ENCODE measurements at regions not wholly inside any gene's neighbourhood (a gene's known extent, or its start where the extent isn't known, plus 50 kb on each side); places are given as distances from the start of the nearest gene placed in this dataset.

DNA sequence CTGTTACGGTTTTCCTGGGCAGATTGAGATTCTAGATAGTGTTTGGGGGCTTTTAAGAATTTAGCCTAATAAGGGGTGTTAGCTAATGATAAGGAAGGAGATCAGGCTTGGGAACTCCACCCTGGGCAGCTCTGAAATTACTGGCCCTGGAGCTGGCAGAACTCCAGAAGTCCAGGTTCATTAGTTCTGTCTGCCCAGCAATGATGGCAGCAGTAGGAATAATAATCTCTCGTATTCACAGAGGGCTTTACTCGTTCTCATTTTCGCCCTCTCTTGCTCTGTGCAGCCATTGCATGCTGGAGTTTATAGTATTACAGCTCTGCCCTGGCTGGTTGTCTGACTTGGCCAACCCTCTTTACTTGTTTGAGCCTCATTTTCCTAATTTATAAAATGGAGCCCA lies 216.0 kb downstream of the HAPSTR1 start (continued):
- TF ChIP-seq ZNF10 (tag by site-specific recombination; IDR thresholded peaks at IDR 0.05) = no peak
- TF ChIP-seq, protein P1, sequence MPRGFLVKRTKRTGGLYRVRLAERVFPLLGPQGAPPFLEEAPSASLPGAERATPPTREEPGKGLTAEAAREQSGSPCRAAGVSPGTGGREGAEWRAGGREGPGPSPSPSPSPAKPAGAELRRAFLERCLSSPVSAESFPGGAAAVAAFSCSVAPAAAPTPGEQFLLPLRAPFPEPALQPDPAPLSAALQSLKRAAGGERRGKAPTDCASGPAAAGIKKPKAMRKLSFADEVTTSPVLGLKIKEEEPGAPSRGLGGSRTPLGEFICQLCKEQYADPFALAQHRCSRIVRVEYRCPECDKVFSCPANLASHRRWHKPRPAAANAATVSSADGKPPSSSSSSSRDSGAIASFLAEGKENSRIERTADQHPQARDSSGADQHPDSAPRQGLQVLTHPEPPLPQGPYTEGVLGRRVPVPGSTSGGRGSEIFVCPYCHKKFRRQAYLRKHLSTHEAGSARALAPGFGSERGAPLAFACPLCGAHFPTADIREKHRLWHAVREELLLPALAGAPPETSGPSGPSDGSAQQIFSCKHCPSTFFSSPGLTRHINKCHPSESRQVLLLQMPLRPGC (tag by site-specific recombination; IDR thresholded peaks at IDR 0.05) = no peak
- no peak for TF ChIP-seq EGR2 (tag by site-specific recombination; IDR thresholded peaks at IDR 0.05; ENCODE audit: low read depth)
- TF ChIP-seq, protein P2, sequence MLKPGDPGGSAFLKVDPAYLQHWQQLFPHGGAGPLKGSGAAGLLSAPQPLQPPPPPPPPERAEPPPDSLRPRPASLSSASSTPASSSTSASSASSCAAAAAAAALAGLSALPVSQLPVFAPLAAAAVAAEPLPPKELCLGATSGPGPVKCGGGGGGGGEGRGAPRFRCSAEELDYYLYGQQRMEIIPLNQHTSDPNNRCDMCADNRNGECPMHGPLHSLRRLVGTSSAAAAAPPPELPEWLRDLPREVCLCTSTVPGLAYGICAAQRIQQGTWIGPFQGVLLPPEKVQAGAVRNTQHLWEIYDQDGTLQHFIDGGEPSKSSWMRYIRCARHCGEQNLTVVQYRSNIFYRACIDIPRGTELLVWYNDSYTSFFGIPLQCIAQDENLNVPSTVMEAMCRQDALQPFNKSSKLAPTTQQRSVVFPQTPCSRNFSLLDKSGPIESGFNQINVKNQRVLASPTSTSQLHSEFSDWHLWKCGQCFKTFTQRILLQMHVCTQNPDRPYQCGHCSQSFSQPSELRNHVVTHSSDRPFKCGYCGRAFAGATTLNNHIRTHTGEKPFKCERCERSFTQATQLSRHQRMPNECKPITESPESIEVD (tag by site-specific recombination; IDR thresholded peaks at IDR 0.05) = no peak
- TF ChIP-seq, protein P3, sequence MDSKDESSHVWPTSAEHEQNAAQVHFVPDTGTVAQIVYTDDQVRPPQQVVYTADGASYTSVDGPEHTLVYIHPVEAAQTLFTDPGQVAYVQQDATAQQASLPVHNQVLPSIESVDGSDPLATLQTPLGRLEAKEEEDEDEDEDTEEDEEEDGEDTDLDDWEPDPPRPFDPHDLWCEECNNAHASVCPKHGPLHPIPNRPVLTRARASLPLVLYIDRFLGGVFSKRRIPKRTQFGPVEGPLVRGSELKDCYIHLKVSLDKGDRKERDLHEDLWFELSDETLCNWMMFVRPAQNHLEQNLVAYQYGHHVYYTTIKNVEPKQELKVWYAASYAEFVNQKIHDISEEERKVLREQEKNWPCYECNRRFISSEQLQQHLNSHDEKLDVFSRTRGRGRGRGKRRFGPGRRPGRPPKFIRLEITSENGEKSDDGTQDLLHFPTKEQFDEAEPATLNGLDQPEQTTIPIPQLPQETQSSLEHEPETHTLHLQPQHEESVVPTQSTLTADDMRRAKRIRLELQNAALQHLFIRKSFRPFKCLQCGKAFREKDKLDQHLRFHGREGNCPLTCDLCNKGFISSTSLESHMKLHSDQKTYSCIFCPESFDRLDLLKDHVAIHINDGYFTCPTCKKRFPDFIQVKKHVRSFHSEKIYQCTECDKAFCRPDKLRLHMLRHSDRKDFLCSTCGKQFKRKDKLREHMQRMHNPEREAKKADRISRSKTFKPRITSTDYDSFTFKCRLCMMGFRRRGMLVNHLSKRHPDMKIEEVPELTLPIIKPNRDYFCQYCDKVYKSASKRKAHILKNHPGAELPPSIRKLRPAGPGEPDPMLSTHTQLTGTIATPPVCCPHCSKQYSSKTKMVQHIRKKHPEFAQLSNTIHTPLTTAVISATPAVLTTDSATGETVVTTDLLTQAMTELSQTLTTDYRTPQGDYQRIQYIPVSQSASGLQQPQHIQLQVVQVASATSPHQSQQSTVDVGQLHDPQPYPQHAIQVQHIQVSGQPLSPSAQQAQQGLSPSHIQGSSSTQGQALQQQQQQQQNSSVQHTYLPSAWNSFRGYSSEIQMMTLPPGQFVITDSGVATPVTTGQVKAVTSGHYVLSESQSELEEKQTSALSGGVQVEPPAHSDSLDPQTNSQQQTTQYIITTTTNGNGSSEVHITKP (tag by site-specific recombination; IDR thresholded peaks at IDR 0.05) = no peak
- TF ChIP-seq, protein P4, sequence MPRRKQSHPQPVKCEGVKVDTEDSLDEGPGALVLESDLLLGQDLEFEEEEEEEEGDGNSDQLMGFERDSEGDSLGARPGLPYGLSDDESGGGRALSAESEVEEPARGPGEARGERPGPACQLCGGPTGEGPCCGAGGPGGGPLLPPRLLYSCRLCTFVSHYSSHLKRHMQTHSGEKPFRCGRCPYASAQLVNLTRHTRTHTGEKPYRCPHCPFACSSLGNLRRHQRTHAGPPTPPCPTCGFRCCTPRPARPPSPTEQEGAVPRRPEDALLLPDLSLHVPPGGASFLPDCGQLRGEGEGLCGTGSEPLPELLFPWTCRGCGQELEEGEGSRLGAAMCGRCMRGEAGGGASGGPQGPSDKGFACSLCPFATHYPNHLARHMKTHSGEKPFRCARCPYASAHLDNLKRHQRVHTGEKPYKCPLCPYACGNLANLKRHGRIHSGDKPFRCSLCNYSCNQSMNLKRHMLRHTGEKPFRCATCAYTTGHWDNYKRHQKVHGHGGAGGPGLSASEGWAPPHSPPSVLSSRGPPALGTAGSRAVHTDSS (tag by site-specific recombination; IDR thresholded peaks at IDR 0.05) = no peak
- no peak for TF ChIP-seq FEZF1 (tag by site-specific recombination; IDR thresholded peaks at IDR 0.05)
- no peak for TF ChIP-seq ZNF394 (tag by site-specific recombination; IDR thresholded peaks at IDR 0.05; ENCODE audit: borderline replicate concordance)

DNA sequence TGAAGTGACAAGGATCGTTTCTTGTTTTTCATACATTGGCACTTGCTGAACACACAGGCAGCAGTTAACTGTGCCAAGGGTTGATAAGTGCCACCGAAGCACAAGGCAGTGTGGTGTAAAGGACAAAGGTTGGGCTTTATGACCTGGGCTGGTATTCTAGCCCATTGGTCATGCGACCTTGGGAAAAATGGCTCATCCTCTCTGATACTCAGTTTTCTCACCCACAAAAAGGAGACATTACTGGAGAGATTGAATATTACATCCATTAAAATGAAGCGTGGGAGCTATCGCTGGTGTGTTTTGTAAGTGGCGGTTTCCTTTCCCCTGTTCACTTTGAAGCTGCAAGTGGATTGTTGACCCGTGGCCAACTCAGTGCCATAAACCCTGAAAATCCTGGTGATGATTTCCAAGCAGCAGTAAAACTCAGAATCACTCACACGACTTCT lies 216.9 kb downstream of the HAPSTR1 start:
- ChIA-PET POLR2A (no interaction called here), CTCF (no interaction called here)
- TF ChIP-seq ZNF843 (tag by site-specific recombination; IDR thresholded peaks at IDR 0.05) (no peak), ZFP41 (tag by site-specific recombination; IDR thresholded peaks at IDR 0.05; ENCODE audit: borderline replicate concordance) (no peak), YY1 (tag by site-specific recombination; IDR thresholded peaks at IDR 0.05) (no peak), ZNF174 (tag by site-specific recombination; IDR thresholded peaks at IDR 0.05) (no peak), MYNN (tag by site-specific recombination; IDR thresholded peaks at IDR 0.05; ENCODE audit: borderline replicate concordance) (no peak), SP2 (tag by site-specific recombination; IDR thresholded peaks at IDR 0.05) (no peak), ZNF292 (tag by site-specific recombination; IDR thresholded peaks at IDR 0.05; ENCODE audit: borderline replicate concordance, low read depth) (no peak), ZNF701 (tag by site-specific recombination; IDR thresholded peaks at IDR 0.05) (no peak), ZNF202 (tag by site-specific recombination; IDR thresholded peaks at IDR 0.05; ENCODE audit: borderline replicate concordance) (no peak), MZF1 (tag by site-specific recombination; IDR thresholded peaks at IDR 0.05; ENCODE audit: borderline replicate concordance) (no peak), GLIS1 (tag by site-specific recombination; IDR thresholded peaks at IDR 0.05) (no peak), ZFHX2 (tag by site-specific recombination; conservative IDR thresholded peaks at IDR 0.05) (no peak), GLI4 (tag by site-specific recombination; IDR thresholded peaks at IDR 0.05) (no peak), ZNF335 (tag by site-specific recombination; conservative IDR thresholded peaks at IDR 0.05) (no peak), ZNF621 (tag by site-specific recombination; IDR thresholded peaks at IDR 0.05) (no peak)
- TF ChIP-seq, protein P5, sequence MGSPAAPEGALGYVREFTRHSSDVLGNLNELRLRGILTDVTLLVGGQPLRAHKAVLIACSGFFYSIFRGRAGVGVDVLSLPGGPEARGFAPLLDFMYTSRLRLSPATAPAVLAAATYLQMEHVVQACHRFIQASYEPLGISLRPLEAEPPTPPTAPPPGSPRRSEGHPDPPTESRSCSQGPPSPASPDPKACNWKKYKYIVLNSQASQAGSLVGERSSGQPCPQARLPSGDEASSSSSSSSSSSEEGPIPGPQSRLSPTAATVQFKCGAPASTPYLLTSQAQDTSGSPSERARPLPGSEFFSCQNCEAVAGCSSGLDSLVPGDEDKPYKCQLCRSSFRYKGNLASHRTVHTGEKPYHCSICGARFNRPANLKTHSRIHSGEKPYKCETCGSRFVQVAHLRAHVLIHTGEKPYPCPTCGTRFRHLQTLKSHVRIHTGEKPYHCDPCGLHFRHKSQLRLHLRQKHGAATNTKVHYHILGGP (tag by site-specific recombination; IDR thresholded peaks at IDR 0.05) = no peak
- TF ChIP-seq, protein P6, sequence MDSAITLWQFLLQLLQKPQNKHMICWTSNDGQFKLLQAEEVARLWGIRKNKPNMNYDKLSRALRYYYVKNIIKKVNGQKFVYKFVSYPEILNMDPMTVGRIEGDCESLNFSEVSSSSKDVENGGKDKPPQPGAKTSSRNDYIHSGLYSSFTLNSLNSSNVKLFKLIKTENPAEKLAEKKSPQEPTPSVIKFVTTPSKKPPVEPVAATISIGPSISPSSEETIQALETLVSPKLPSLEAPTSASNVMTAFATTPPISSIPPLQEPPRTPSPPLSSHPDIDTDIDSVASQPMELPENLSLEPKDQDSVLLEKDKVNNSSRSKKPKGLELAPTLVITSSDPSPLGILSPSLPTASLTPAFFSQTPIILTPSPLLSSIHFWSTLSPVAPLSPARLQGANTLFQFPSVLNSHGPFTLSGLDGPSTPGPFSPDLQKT (IDR thresholded peaks at IDR 0.05; ENCODE audit: borderline replicate concordance, low read depth, low read length) = no peak
- Histone ChIP-seq H3K36me3 (ENCODE audit: control insufficient read depth in 2 of 2, insufficient read depth in 1 of 2, low read length in 2 of 2) (no peaks in the 10 kb centered on the region), H3K4me1 (ENCODE audit: control insufficient read depth, insufficient read depth, low read length) (no peaks in the 10 kb centered on the region), H3K27ac (ENCODE audit: extremely low read depth, low read depth, low read length) (no peak overlapping the region), H3K9me3 (ENCODE audit: control insufficient read depth, insufficient read depth, low read depth, low read length) (no peaks in the 10 kb centered on the region), H3K4me3 (ENCODE audit: low read depth, low read length) (no peak overlapping the region)
